Stimulated activated effector memory CD8-positive, alpha-beta T cell treated with anti-CD3 and anti-CD28 coated beads, Interleukin-12 subunit alpha, Interleukin-12 subunit beta, amount 100 ng/mL, for 72 hours (primary cell): ENCODE measurements at regions not wholly inside any gene's neighbourhood (a gene's known extent, or its start where the extent isn't known, plus 50 kb on each side); places are given as distances from the start of the nearest gene placed in this dataset.

Experiments used
- ATAC-seq: fragments of 150-1000 bp; cut with Tn5 transposase; 2 replicates; pipeline ENCODE4 v1.10.0; 2021
- DNase-seq, 2 donors: peaks; one replicate each; pipeline ENCODE4 v3.0.0; 2021 to 2022; ENCODE audit warnings: low spot score in 2 of 2
- H3K27ac Mint-ChIP-seq: one replicate; pipeline ENCODE4 v1.8.0; 2022; ENCODE audit warnings: mild to moderate bottlenecking, mixed read lengths
- H3K36me3 Mint-ChIP-seq: one replicate; pipeline ENCODE4 v1.8.0; 2022; ENCODE audit warnings: mild to moderate bottlenecking, mixed read lengths
- H3K4me1 Mint-ChIP-seq: one replicate; pipeline ENCODE4 v1.8.0; 2022; ENCODE audit warnings: mixed read lengths
- H3K4me3 Mint-ChIP-seq: one replicate; pipeline ENCODE4 v1.8.0; 2022; ENCODE audit warnings: mild to moderate bottlenecking, mixed read lengths
- H3K9me3 Mint-ChIP-seq: one replicate; pipeline ENCODE4 v1.8.0; 2022; ENCODE audit warnings: mixed read lengths

GRCh38 chr11:70577258-70577603 lies 178.9 kb downstream of the CTTN start:
- no peak for DNase-seq
- Mint-ChIP-seq H3K4me3 (no peak overlapping the region), H3K9me3 (no peaks in the 10 kb centered on the region), H3K36me3 (no peaks in the 10 kb centered on the region), H3K4me1 (no peaks in the 10 kb centered on the region), H3K27ac (no peak overlapping the region)
- ATAC-seq: no peak

DNA sequence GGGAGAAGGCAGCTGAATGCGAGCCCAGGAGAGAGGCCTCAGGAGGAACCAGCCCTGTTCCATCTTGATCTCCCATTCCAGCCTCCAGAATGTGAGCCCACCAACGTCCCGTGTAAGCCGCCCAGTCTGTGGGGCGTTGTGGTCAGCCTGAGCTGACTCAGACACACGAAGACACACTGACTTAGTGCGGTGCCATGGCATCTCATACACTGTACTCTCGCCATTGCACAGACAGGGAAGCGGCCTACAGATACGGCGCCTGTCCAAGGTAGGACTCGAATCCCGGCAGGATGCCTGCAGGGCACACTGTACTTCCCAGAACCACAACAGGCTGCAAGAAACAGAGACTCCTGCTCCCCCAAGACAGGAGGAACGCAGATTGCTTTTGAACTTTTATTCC lies 179.6 kb downstream of the CTTN start:
- H3K9me3 Mint-ChIP-seq: no peaks in the 10 kb centered on the region
- ATAC-seq (no peak), DNase-seq (no peak)
- H3K36me3 Mint-ChIP-seq: no peaks in the 10 kb centered on the region
- no peak overlapping the region for H3K27ac Mint-ChIP-seq
- H3K4me1 Mint-ChIP-seq: no peaks in the 10 kb centered on the region
- H3K4me3 Mint-ChIP-seq: no peak overlapping the region

GRCh38 chr11:70578371-70578770 lies 180.0 kb downstream of the CTTN start:
- DNase-seq (no peak), ATAC-seq (no peak)
- Mint-ChIP-seq H3K36me3 (no peaks in the 10 kb centered on the region), H3K4me1 (no peaks in the 10 kb centered on the region), H3K27ac (no peak overlapping the region), H3K9me3 (no peaks in the 10 kb centered on the region), H3K4me3 (no peak overlapping the region)

- H3K27ac Mint-ChIP-seq: no peak overlapping the region
- ATAC-seq: no peak
Observed at GRCh38 chr11:70578831-70579230, 180.5 kb downstream of the CTTN start.

DNA sequence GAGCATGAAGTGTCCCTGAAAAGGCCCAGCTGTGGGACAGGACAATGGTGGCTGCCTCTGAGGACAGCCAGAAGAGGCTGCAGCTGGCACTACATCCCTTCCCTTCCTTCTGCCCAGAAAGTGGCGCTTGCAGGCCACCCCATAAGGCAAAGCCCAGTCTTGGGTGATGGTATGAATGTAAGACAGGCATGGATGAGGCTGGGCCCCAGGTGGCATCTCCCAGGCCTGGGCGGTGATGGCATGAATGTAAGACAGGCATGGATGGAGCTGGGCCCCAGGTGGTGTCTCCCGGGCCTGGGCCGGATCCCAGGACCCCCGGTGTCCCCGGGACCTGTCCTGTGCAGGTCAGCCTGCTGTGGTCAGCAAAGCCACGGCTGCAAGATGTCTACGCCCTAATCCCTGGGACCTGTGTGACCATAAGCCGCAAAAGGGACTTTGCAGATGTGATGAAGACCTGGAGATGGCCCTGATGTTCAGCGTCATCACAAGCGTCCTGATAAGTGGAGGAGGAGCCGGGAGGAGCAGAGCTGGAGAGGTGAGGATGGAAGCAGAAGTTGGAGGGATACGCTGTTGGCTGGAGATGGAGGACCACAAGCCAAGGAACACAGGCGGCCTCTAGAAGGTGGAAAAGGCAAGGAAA lies 181.1 kb downstream of the CTTN start:
- DNase-seq (no peak), ATAC-seq (no peak)
- no peak overlapping the region for H3K27ac Mint-ChIP-seq
- H3K4me3 Mint-ChIP-seq: no peak overlapping the region
- no peaks in the 10 kb centered on the region for H3K4me1 Mint-ChIP-seq
- H3K36me3 Mint-ChIP-seq: no peaks in the 10 kb centered on the region
- no peaks in the 10 kb centered on the region for H3K9me3 Mint-ChIP-seq

More at GRCh38 chr11:70578831-70579230, 180.5 kb downstream of the CTTN start:
- DNase-seq: no peak
- Mint-ChIP-seq H3K36me3 (no peaks in the 10 kb centered on the region), H3K4me3 (no peak overlapping the region), H3K4me1 (no peaks in the 10 kb centered on the region), H3K9me3 (no peaks in the 10 kb centered on the region)

DNA sequence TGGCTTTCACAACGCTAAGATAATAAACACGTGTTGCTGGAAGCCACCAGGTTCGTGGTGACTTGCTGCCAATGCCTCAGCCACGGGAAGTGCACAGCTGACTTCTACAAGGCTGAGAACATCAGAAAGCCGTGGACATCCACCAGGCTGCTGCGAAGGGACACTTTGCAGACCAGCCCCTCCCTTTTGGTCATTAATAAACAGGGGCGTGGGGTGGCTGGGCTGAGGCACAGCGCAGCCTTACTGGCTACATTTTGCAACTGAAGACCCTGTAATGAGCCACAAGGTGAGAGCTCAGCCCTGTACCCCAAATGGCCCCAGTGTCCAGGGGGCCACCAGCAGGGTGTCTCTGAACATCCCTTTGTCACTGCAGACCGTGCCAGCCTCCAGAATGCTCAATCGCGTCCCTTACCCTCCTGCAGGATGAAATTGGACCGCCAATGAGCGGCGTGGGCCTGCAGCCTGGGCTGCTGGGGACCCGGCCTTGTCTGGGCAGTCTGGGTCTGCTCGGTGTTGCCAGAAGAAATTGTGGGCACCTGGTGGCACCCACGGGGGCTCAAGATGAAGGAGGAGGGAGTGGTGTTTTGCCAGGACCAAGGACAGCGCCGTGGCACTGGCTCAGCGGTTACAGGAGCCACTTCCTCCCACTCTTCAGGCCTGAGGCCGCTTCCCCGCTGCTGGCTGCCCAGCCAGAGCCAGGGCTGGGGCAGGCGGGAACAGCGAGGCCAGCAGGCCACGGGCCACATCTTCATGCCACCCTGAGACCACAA lies 181.9 kb downstream of the CTTN start:
- H3K4me3 Mint-ChIP-seq: no peak overlapping the region
- H3K36me3 Mint-ChIP-seq: no peaks in the 10 kb centered on the region
- DNase-seq (no peak), ATAC-seq (no peak)
- no peaks in the 10 kb centered on the region for H3K4me1 Mint-ChIP-seq
- no peaks in the 10 kb centered on the region for H3K9me3 Mint-ChIP-seq
- no peak overlapping the region for H3K27ac Mint-ChIP-seq

GRCh38 chr11:70581991-70582885 lies 183.9 kb downstream of the CTTN start:
- no peak overlapping the region for H3K4me3 Mint-ChIP-seq
- H3K27ac Mint-ChIP-seq: no peak overlapping the region
- no peak for ATAC-seq
- H3K4me1 Mint-ChIP-seq: no peaks in the 10 kb centered on the region
- H3K36me3 Mint-ChIP-seq: no peaks in the 10 kb centered on the region
- H3K9me3 Mint-ChIP-seq: no peaks in the 10 kb centered on the region
- no peak for DNase-seq

- Mint-ChIP-seq H3K4me1 (no peaks in the 10 kb centered on the region), H3K9me3 (no peaks in the 10 kb centered on the region), H3K36me3 (no peaks in the 10 kb centered on the region), H3K4me3 (no peak overlapping the region), H3K27ac (no peak overlapping the region)
- ATAC-seq (no peak), DNase-seq (no peak)
Observed at GRCh38 chr11:70582886-70583641, 184.7 kb downstream of the CTTN start.

DNA sequence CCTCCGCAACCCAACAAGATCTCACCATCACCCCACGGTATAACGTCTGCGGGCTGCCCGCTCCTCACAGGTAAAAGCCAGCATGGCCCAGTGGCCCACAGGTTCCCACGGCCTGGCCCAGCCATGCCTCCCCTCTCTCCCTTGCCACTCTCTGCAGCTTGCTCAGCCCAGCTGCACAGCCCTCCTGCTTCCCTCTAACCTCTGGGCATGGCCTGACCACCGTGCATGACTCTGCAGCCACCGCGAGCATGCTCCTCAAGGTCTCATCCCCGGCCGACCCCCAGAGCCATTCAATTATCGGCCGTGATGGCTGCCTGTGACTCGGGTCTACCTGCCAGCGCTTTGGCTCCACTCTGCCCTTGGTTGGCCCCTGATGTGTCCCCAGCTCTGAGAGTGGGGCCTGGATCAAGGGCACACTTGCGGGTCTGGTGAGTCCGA lies 185.5 kb downstream of the CTTN start:
- no peak overlapping the region for H3K27ac Mint-ChIP-seq
- DNase-seq: no peak
- H3K9me3 Mint-ChIP-seq: no peaks in the 10 kb centered on the region
- H3K4me3 Mint-ChIP-seq: no peak overlapping the region
- H3K36me3 Mint-ChIP-seq: no peaks in the 10 kb centered on the region
- no peaks in the 10 kb centered on the region for H3K4me1 Mint-ChIP-seq
- no peak for ATAC-seq

DNA sequence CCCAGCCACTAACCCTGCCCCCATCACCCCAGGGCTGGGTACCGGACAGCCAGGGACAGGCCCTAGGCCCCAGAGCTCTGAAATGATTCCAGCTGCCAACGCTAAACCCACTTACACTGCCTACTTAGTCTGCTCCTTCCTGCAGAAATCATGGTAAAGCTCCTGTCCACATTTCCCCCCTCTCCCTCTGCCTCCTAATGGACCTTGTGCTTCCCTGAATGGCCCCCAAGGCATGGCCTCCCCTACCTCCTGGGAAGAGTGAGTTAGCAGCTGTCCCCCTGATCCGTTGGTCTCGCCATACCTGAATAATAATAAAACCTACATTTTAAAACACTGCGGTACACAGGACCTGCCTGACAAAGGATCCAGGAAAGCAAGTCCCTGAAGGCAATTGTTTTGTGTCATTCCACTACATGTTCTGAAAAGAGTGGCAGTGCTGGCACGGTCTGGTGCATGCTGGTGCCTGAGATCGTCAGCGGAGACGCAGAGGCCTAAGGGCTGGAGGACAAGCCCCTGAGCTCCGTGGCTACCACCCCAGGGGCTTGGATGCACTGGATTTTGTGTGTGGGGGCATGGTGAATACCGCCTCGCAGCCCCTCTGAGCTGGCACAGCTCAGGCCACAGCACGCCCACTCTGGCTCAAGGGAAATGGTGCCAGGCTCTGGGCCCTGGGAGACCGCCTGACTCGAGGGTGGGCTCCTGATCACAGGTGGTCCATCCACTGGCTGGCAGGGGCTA lies 186.3 kb downstream of the CTTN start:
- H3K27ac Mint-ChIP-seq: no peak overlapping the region
- H3K36me3 Mint-ChIP-seq: no peaks in the 10 kb centered on the region
- no peak overlapping the region for H3K4me3 Mint-ChIP-seq
- H3K4me1 Mint-ChIP-seq: peaks cover 2% of the 10 kb centered on the region
- no peak for DNase-seq
- no peaks in the 10 kb centered on the region for H3K9me3 Mint-ChIP-seq
- ATAC-seq: no peak

DNA sequence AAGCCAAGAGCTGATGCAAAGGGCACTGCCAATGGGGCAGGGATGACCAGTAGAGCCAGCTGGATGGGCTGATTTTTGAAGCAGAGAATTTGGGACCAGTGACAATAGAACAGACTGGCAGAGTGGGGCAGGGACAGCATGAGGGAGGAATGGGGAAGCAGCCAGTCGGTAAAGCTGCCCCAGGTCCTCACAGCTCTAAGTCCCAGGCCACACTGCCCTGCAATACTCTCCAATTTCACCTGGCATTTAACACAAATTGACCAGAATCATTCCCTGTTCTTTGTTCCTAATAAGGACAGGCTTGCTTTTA lies 186.9 kb downstream of the CTTN start:
- Mint-ChIP-seq H3K4me1 (peaks cover 8% of the 10 kb centered on the region), H3K9me3 (no peaks in the 10 kb centered on the region)

DNA sequence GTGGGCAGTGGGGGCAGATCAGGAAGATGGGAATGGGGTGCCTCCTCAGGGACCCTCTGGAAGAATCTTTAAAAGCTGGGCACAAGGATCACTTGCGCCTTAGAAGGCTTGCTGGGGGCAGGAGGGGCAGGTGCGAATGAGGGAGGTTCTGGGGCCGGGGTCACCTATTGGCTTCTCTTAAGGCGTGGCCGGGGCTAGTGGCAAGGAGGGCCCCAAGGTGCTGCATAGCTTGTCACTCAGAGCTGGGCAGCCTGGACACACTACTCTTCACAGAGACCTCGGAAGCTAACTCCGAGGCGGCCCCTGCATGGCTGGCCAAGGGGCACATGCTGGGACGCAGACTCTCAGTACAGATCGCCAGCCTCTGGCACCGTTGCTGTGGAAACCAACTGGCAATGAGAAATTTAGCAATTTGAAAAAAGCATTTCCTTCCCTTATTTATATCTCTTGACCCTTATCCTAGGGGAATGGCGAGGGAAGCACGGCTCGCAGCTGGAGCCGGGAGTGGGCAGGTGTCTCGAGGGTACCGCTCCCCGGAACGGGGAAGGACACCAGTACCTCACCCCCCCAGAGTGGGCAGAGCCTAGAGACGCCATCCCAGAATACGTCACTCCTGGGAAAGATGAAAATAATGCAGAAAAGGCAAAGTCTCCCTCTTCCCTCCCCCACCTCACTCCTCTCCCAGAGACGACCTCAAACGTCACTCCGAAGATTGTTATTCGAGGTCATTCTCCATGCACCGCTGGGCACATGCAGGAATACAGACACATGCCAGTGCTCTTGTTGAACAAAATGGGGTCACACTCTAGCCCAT lies 188.1 kb downstream of the CTTN start:
- Mint-ChIP-seq H3K9me3 (no peaks in the 10 kb centered on the region), H3K36me3 (no peaks in the 10 kb centered on the region), H3K4me1 (peaks cover 17% of the 10 kb centered on the region), H3K27ac (no peak overlapping the region), H3K4me3 (no peak overlapping the region)
- DNase-seq (no peak), ATAC-seq (no peak)

More for the DNA sequence above, 186.9 kb downstream of the CTTN start:
- Mint-ChIP-seq H3K27ac (no peak overlapping the region), H3K36me3 (no peaks in the 10 kb centered on the region), H3K4me3 (no peak overlapping the region)
- ATAC-seq (no peak), DNase-seq (no peak)

DNA sequence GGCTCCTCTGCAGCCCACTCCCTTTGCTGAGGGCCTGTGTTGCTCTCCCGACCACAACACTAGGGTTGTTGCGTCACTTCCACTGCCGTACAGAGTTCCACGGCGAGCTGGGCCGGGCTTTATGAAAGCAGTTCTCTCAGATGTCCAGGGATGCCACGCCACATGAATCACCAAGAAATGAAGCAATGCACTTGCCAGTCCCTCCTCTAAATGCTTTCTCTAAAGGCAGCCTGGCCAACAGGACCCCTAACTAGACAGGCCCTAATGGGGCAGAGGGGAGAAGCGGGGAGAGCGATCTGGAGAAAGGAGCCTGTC lies 188.7 kb downstream of the CTTN start:
- no peak overlapping the region for H3K4me3 Mint-ChIP-seq
- H3K27ac Mint-ChIP-seq: no peak overlapping the region
- H3K36me3 Mint-ChIP-seq: no peaks in the 10 kb centered on the region
- H3K4me1 Mint-ChIP-seq: peaks cover 17% of the 10 kb centered on the region
- H3K9me3 Mint-ChIP-seq: no peaks in the 10 kb centered on the region
- DNase-seq: no peak
- no peak for ATAC-seq

DNA sequence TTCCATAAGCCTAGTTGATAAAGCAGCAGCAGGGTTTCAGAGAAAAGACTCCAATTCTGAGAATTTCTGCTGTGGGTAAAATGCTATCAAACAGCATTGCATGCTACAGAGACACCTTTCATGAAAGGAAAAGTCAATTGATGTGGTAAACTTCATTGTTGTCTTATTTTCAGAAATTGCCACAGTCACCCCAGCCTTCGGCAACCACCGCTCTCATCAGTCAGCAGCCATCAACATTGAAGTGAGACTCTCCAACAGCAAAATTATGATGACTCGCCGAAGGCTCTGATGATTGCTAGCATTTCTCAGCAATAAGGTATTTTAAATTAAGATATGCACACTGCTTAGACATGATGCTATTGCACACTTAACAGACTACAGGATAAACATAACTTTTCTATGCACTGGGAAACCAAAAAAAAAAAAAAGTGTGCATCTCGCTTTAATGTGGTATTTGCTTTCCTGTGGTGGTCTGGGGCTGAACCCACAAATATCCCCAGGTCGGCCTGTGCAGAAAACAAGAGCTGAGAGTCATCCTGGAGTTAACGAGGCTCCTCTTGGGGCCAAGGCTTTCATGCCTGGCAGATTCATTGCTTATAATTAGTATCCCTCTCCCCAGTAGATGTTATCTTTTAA lies 192.1 kb downstream of the CTTN start:
- no peaks in the 10 kb centered on the region for H3K9me3 Mint-ChIP-seq
- H3K4me1 Mint-ChIP-seq: peaks cover 17% of the 10 kb centered on the region
- no peak for ATAC-seq
- no peak overlapping the region for H3K4me3 Mint-ChIP-seq
- no peak for DNase-seq
- no peak overlapping the region for H3K27ac Mint-ChIP-seq
- no peaks in the 10 kb centered on the region for H3K36me3 Mint-ChIP-seq
